Kidney glomerular epithelial cell (primary cell): ENCODE measurements at regions not wholly inside any gene's neighbourhood (a gene's known extent, or its start where the extent isn't known, plus 50 kb on each side); places are given as distances from the start of the nearest gene placed in this dataset.

Source experiments
- DNase-seq: peaks from one replicate; lab custom pipeline; 2025; lab: John Stamatoyannopoulos, UW

GRCh38 chr1:218642033-218642948, 297.2 kb downstream of the TGFB2 start:
- no peak for DNase-seq

- DNase-seq, result no peak
Observed at GRCh38 chr1:218643281-218643680, 298.1 kb downstream of the TGFB2 start.

DNA sequence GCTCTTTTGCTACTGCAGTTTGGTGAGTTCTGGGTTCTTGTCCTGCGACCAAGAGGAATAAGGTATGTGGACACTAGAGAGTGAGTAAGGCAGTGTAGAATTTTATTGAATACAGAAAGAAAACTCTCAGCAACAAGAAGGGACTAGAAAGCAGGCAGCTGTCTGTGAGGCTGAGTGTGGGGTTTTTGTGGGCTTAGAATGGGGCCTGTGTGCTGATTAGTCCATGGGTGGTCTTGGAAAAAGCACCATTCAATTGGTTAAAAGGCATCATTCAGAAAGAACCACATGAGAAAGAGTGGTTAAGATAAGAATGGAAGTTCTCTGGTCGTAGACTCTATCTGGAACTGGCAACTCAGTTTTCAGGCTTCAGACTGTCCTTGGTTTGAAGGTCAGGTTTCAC, 298.8 kb downstream of the TGFB2 start:
- DNase-seq, result no peak

DNA sequence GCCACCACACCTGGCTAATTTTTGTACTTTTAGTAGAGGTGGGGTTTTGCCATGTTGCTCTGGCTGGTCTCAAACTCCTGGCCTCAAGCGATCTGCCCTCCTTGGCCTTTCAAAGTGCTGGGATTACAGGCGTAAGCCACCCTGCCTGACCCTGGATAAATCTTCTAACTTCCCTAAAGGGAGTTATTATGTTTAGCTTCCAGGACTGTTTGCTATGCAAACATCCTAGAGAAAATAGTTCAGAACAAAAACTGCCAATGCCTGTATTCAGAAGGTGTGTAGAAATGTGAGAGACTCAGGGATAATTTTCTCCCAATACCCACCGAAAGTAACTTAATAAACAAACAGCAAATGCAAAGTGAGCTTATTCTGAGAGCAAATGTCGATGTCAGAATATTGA, 301.2 kb downstream of the TGFB2 start:
- no peak for DNase-seq

GRCh38 chr1:218656301-218657037, 311.3 kb downstream of the TGFB2 start:
- no peak for DNase-seq

DNA sequence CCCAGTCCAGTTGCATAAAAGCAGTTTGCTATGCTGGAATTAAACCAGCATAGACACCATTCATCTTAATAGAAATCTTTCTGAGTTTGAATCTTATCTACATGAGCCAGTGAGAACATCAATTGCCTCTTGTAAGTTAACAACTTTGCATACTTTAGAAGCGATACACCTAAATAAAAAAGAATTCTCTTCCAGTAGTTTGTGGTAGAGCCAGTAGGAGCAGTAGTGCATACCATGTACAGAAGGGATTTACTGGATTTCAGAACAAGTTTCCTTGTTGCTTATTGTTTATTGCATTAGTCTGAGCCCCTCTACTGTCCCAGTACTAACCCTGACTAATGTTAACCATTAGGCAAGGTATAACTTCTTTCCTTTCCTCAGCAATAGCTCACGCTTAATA, 313.1 kb downstream of the TGFB2 start:
- peak; percentile 62 for DNase-seq

GRCh38 chr1:218658899-218659298, 313.8 kb downstream of the TGFB2 start:
- DNase-seq, result peak; percentile 81

DNA sequence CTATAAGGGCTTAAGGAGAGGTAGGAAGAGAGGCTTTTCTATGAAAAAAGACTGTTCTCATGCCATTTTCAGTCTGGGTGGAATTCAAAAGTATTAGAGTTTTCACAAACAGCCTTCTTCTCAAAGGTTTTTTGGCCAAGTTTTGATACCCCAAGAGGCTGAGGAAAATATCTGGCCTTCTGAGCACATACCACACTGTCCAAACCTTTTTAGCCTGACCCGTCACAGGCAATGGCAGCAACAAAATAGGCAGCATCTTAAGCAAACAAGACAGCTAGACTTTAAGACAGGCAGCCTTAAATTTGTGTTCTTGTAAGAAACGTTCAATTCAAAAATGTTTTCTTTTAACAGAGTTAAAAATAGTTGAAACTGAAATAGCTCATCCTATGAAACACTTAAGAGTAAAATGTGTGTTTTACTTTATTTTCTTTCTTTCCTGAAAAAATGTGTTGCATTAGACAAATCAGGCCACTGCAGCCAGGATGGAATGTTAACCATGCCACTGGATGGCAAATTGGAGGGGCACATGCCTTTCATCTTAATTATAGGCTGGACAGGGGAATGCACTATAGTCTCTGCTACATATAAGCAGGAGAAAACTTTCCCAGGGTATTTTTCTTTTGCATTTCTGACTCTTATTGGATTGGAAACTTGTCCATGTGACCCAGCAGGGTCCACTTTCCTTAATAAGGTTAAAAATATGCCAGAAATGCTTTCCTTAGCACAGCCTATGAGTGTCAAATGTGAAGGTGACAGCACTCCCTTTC, 315.0 kb downstream of the TGFB2 start:
- DNase-seq, result peak; percentile 71

- peak; percentile 74 for DNase-seq
Observed at GRCh38 chr1:218660678-218661053, 315.5 kb downstream of the TGFB2 start.

DNA sequence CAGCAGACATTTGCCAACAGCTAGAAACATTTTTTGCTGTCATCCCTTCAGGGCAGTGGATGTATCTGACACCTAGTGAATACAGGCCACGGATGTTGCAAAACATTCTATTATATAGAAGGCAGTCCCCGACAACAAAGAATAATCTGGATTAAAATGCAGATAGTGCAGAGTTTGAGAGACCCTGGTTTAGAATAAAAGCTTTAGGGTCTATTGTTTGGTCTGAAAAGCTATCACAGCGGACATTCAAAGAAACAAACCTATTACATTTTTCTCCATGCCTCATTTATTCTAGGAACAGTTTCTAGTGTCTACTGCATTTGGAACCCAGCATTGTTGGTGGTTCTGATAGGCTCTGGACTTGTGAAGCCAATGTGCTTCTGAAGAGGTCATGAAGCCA, 316.3 kb downstream of the TGFB2 start:
- DNase-seq, result no peak

DNA sequence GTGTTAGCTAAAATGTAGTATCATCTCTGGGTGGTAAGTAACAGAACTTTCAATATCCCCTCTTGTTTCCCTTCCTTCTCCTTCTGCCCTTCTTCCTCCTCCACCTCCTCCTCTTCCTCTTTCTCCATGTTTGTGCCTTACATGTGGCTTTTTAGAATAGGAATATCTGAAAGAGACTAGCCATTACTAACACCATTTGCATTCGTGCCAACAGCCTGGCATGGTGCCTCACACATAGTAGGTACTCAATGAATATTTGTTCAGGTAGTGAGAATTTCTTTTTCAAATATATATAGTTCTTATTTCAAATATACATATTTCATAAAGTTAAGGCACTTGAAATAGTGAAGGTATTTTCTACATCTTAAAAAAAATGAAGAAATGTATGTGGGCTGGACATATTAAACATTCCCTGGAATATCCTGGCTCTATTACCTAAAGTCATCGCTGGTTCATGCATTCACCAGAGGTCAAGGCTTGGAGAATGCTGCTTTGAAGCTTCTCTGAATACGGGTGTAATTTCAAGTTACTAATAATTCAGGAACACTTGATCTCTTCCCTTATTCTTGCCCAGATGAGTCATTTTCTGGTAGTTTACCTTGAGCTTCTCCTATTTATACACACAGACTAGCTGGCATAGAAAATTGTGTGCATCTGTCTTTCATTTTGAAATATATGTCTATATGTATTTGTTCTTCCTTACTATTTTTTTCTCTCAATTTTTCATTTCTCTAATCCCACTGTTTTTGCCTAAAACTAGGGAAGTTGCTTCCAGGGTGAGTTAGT, 319.4 kb downstream of the TGFB2 start:
- no peak for DNase-seq

GRCh38 chr1:218665221-218665620, 320.1 kb downstream of the TGFB2 start:
- no peak for DNase-seq

DNA sequence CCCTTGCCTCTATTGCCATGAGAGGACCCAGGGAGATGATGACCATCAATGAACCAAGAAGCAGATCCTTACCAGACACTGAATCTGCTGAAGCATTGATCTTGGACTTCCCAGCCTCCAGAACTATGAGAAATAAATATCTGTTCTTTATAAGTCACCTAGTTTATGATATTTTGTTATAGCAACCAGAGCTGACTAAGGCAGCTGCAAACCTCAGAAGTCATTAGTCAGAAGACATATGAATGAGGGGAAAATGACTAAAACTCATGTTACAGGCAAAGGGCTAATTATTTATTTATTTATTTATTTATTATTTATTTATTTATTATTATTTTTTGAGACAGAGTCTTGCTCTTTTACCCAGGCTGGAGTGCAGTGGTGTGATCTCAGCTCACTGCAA, 321.1 kb downstream of the TGFB2 start:
- DNase-seq, result no peak

- no peak for DNase-seq
Observed at GRCh38 chr1:218667781-218668516, 322.8 kb downstream of the TGFB2 start.

DNA sequence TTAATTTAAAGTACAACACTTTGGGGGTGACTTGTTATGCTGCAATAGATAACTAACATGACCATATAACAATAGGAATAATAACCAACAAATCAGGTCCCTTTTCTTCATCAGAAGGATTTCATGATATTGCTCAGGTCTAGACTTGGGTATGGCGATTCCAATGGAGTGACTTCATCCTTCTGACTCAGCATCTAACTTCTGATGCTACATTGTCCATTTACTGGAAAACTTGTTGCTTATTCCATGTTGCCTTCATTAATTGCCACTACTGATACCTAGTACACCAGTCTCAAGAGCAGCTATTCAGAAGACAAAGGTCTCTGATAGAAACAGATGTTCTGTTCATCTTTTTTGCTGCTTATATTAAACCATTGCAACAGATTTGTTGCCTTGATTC, 324.3 kb downstream of the TGFB2 start:
- DNase-seq, result peak; percentile 34

GRCh38 chr1:218670875-218671274, 325.7 kb downstream of the TGFB2 start:
- DNase-seq, result no peak

DNA sequence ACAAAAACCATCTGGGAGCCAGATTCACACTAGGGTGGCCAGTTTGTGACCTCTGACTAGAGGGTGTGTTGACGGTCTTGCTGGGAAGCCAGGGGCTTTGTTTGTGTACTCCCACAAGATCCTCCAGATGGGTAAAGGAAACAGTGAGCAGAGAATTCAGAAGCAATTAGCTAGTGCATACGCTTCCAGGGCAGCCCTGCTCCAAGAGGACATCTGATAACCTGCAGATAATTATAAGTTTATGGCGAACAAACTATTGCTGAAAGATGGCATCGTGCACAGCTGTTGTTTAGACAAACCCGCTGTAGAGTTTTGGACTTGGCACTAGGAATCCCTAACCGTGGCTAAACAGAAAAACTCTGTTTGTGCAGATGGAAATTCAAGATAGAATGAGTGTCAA, 326.4 kb downstream of the TGFB2 start:
- no peak for DNase-seq

GRCh38 chr1:218673170-218673569, 328.0 kb downstream of the TGFB2 start:
- no peak for DNase-seq

DNA sequence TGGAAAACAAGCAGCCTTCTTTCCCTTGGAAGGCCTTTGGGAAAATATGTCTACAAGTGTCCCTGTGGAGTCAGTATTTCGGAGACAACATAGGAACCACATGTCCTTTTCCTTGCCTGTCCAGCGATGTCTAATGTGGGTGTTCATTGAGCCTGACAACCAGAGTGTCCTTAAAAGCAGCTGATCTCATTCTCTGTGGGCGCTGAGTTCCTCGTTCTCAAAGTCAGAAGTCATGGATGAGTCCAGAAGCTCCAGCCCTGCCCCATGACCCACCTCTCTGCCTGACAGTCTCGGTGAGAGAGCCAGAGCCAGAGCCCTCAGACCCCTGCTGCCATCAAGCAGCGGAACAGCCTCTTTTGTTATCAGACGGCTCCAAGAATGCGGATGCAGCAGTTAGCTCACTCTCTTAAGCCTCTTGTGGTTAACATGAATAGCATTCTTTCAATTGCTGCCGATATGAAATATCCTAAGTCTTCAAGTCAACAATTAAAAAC, 329.2 kb downstream of the TGFB2 start:
- DNase-seq, result peak; percentile 88

- no peak for DNase-seq
Observed at GRCh38 chr1:218677026-218677425, 331.9 kb downstream of the TGFB2 start.

DNA sequence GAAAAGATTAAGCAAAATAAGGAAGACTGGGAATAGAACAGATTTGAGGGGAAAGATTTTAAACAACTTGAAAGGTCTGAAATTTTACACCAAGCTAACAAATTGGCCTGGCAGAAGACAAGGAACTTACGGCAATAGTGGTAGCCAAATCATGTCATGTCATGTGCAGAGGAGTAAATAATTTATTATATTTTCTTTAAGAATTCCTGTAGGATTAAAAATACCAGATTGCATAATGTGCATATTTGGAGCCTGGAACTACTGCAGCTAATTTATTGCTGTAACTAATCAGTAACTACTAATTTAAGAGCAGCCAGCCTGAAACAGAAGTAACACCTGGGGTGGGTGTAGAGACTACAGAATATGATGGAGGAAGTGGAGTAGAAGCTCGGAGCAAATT, 334.3 kb downstream of the TGFB2 start:
- no peak for DNase-seq
